ENCODE measurements at regions not wholly inside any gene's neighbourhood (a gene's known extent, or its start where the extent isn't known, plus 50 kb on each side); places are given as distances from the start of the nearest gene placed in this dataset.

- DNase-seq = no peak
Measured at GRCh38 chr7:9324513-9324912, 891.1 kb downstream of the NXPH1 start.

More at GRCh38 chr7:9324513-9324912, 891.1 kb downstream of the NXPH1 start:
- no peak overlapping the region for H2AK9ac ChIP-seq (replicated peaks; ENCODE audit: low read depth, low read length, poor library complexity)
- no peak overlapping the region for H3K4me2 ChIP-seq (ENCODE audit: low read depth, low read length)
- in situ Hi-C loops (cut with MboI; ENCODE audit: low sequenced_read_pairs) (no loop called here), dilution Hi-C loops (cut with HindIII; ENCODE audit: low sequenced_read_pairs, unreplicated experiment) (no loop called here), intact Hi-C loops (cut with micrococcal nuclease) (no loop called here)
- H3K9ac ChIP-seq (ENCODE audit: low read depth, low read length) = no peak overlapping the region
- H2BK5ac ChIP-seq (ENCODE audit: low read depth, low read length, poor library complexity, severe bottlenecking) = no peak overlapping the region
- no peak overlapping the region for H3K23ac ChIP-seq (ENCODE audit: low read depth, low read length)
- no peaks in the 10 kb centered on the region for H3K36me3 ChIP-seq (ENCODE audit: control insufficient read depth, insufficient read depth, low read length)
- no peak overlapping the region for H3K27ac ChIP-seq (ENCODE audit: insufficient read depth, low read length)
- ATAC-seq (ENCODE audit: low read depth) = no peak
- no peak overlapping the region for H4K91ac ChIP-seq (ENCODE audit: insufficient read depth, low read depth, low read length)
- no peak overlapping the region for H3K56ac ChIP-seq (ENCODE audit: extremely low read depth, insufficient read depth, low read length)
- no peak overlapping the region for H3K14ac ChIP-seq (replicated peaks; ENCODE audit: low read depth, low read length)
- H2BK20ac ChIP-seq (ENCODE audit: low read depth, low read length) = no peak overlapping the region
- no peak overlapping the region for H2AFZ ChIP-seq (replicated peaks; ENCODE audit: low read length, poor library complexity)
- no peaks in the 10 kb centered on the region for H3K79me1 ChIP-seq (ENCODE audit: low read depth in 1 of 2, low read length in 2 of 2)
- H3K4me1 ChIP-seq (ENCODE audit: control insufficient read depth, insufficient read depth, low read length) = no peaks in the 10 kb centered on the region
- no peak overlapping the region for H2AK5ac ChIP-seq (ENCODE audit: low read depth, low read length)
- WGBS, 2 experiments (ENCODE audit: extremely low coverage in 2 of 2, insufficient read length in 1 of 2) = no CpG with 5 or more reads among the region's 2 CpGs
- CTCF ChIA-PET = no interaction called here
- no peak overlapping the region for H4K8ac ChIP-seq (ENCODE audit: low read depth in 2 of 2, low read length in 2 of 2)
- H2BK15ac ChIP-seq (ENCODE audit: low read depth, low read length) = no peak overlapping the region
- H3K9me3 ChIP-seq (ENCODE audit: control insufficient read depth, insufficient read depth, low read length) = peaks cover 10% of the 10 kb centered on the region
- no peaks in the 10 kb centered on the region for H3K27me3 ChIP-seq (ENCODE audit: control insufficient read depth, insufficient read depth, low read length)
- POLR2A ChIA-PET (ENCODE audit: unreplicated experiment) = no interaction called here
- no peak overlapping the region for H3K18ac ChIP-seq (ENCODE audit: low read depth, low read length)
- H2BK120ac ChIP-seq (ENCODE audit: low read depth, low read length) = no peak overlapping the region
- no peak overlapping the region for H3K4ac ChIP-seq (ENCODE audit: low read depth, low read length)
- no peak overlapping the region for H3K4me3 ChIP-seq (ENCODE audit: insufficient read depth, low read depth, low read length)
- no peaks in the 10 kb centered on the region for H3K9me1 ChIP-seq (ENCODE audit: insufficient read depth, low read length)
- H4K5ac ChIP-seq (ENCODE audit: low read depth, low read length) = no peak overlapping the region
- TF ChIP-seq NFE2L2 (IDR thresholded peaks at IDR 0.05; ENCODE audit: low read depth, low read length) (no peak), USF2 (IDR thresholded peaks at IDR 0.05; ENCODE audit: low read depth, low read length) (no peak), RCOR1 (IDR thresholded peaks at IDR 0.05; ENCODE audit: insufficient replicate concordance, low read length) (no peak), POLR2A (IDR thresholded peaks at IDR 0.05; ENCODE audit: low read depth, low read length) (no peak), CTCF (conservative IDR thresholded peaks at IDR 0.05; ENCODE audit: low read depth, low read length) (no peak), MXI1 (IDR thresholded peaks at IDR 0.05; ENCODE audit: borderline replicate concordance, low read depth, low read length) (no peak), RFX5 (IDR thresholded peaks at IDR 0.05; ENCODE audit: low read depth, low read length) (no peak), CEBPB (IDR thresholded peaks at IDR 0.05; ENCODE audit: low read depth, low read length) (no peak), FOS (IDR thresholded peaks at IDR 0.05; ENCODE audit: low read depth, low read length) (no peak), ELK1 (IDR thresholded peaks at IDR 0.05; ENCODE audit: borderline replicate concordance, low read depth, low read length) (no peak), BHLHE40 (IDR thresholded peaks at IDR 0.05; ENCODE audit: low read depth, low read length) (no peak), CHD1 (IDR thresholded peaks at IDR 0.05; ENCODE audit: low read depth, low read length) (no peak), MAZ (IDR thresholded peaks at IDR 0.05; ENCODE audit: borderline replicate concordance, low read depth, low read length) (no peak), RAD21 (IDR thresholded peaks at IDR 0.05; ENCODE audit: low read length) (no peak), MAFK (IDR thresholded peaks at IDR 0.05; ENCODE audit: low read depth, low read length) (no peak), SMC3 (IDR thresholded peaks at IDR 0.05; ENCODE audit: low read depth, low read length) (no peak)
- H4K20me1 ChIP-seq (ENCODE audit: insufficient read depth, low read length) = no peaks in the 10 kb centered on the region
- no TSS peak for BruUV-seq (replicated peaks)

Data from IMR-90 (cell line).